Activated T-helper 17 cell treated with anti-CD3 and anti-CD28 coated beads, Interleukin-2, amount 50 U/mL, for 72 hours (primary cell): ENCODE measurements at regions not wholly inside any gene's neighbourhood (a gene's known extent, or its start where the extent isn't known, plus 50 kb on each side); places are given as distances from the start of the nearest gene placed in this dataset.

ENCODE experiments used
- ATAC-seq: fragments of 150-1000 bp; cut with Tn5 transposase; replicated peaks from 2 replicates; pipeline ENCODE4 v1.10.0; 2021; ENCODE audit warnings: mild to moderate bottlenecking, moderate library complexity
- H3K27ac Mint-ChIP-seq: one replicate; pipeline ENCODE4 v1.8.0; 2022; ENCODE audit warnings: mixed read lengths
- H3K27me3 Mint-ChIP-seq: one replicate; pipeline ENCODE4 v1.8.0; 2022; ENCODE audit warnings: mixed read lengths
- H3K36me3 Mint-ChIP-seq: one replicate; pipeline ENCODE4 v1.8.0; 2022; ENCODE audit warnings: low read depth, mild to moderate bottlenecking, mixed read lengths
- H3K4me1 Mint-ChIP-seq: one replicate; pipeline ENCODE4 v1.8.0; 2022; ENCODE audit warnings: mixed read lengths
- H3K4me3 Mint-ChIP-seq: one replicate; pipeline ENCODE4 v1.8.0; 2022; ENCODE audit warnings: mild to moderate bottlenecking, mixed read lengths
- H3K9me3 Mint-ChIP-seq: one replicate; pipeline ENCODE4 v1.8.0; 2022; ENCODE audit warnings: mixed read lengths

DNA sequence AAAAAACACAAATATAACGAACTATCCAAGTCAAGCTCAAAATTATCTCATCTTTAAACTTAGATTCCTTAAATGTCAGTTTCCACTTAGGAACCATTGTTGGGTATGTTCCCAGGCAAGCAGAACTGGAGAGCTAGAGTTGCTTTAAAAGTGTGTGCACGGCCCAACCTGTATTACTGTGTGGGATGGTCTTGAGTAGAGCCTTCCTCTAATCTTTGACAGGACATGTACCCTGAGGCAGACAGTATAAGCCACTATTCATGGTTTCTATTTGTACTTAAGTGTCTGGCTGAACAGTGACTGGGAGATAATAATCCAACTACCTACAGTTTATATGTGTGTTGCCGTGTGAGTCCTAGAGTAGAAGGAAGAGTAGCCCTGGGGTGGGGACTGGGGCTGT, 239.7 kb downstream of the GPD2 start:
- Mint-ChIP-seq H3K36me3 (no peaks in the 10 kb centered on the region), H3K9me3 (no peaks in the 10 kb centered on the region), H3K27ac (no peak overlapping the region), H3K4me3 (no peak overlapping the region), H3K4me1 (no peaks in the 10 kb centered on the region), H3K27me3 (peaks cover 4% of the 10 kb centered on the region)
- ATAC-seq, result no peak

DNA sequence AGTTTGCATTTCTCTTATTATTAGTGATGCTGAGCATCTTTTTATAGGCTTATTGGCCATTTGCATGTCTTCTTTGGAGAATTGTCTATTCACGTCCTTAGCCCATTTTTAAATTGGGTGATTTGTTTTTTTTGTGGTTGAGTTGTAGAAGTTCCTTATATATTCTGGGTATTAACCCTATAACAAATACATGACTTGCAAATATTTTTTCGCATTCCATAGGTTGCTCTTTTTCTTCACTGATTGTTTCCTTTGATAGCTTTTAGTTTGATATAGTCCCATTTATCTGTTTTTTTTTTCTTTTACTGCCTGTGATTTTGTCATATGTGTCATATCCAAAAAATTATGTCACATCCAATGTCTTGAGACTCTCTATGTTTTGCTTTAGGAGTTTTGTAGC, 243.6 kb downstream of the GPD2 start:
- no peaks in the 10 kb centered on the region for H3K9me3 Mint-ChIP-seq
- H3K4me3 Mint-ChIP-seq, result no peak overlapping the region
- no peaks in the 10 kb centered on the region for H3K27me3 Mint-ChIP-seq
- ATAC-seq, result no peak
- no peak overlapping the region for H3K27ac Mint-ChIP-seq
- no peaks in the 10 kb centered on the region for H3K4me1 Mint-ChIP-seq
- no peaks in the 10 kb centered on the region for H3K36me3 Mint-ChIP-seq

DNA sequence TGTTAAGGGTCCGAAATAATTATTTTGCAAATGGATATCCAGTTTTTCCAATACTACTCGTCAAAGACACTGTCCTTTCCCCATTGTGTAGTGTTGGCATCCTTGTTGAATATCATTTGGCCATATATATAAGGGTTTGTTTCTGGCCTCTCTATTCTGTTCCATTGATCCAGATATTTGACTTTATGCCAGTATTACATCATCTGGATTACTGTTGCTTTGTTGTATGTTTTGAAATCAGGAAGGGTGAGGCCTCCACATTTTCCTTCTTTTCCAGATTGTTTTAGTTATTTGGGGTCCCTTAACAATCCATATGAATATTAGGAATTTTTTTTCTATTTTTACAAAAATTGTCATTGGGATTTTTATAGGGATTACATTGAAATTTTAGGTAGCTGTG, 244.1 kb downstream of the GPD2 start:
- Mint-ChIP-seq H3K27ac (no peak overlapping the region), H3K4me3 (no peak overlapping the region), H3K9me3 (no peaks in the 10 kb centered on the region), H3K36me3 (no peaks in the 10 kb centered on the region), H3K4me1 (no peaks in the 10 kb centered on the region), H3K27me3 (peaks cover under 1% of the 10 kb centered on the region)
- ATAC-seq, result no peak

DNA sequence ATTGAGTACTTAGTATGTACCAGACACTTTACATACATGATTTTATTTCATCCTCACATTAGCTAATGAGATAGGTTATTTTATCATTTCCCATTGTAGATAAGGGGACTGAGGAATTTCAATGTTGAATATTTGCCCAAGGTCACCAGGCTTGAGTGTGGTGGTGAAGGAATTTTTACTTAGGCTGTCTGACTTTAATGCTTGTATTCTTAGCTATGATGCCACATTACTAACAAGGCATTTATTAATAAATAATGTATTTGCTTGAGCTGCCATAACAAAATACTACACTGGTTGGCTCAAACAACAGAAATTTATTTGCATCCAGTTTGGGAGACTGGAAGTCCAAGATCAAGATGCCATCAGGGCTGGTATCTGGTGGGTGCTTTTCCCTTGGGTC, 250.9 kb downstream of the GPD2 start:
- H3K4me3 Mint-ChIP-seq, result no peak overlapping the region
- no peaks in the 10 kb centered on the region for H3K9me3 Mint-ChIP-seq
- ATAC-seq, result no peak
- H3K27me3 Mint-ChIP-seq, result peaks cover 11% of the 10 kb centered on the region
- no peaks in the 10 kb centered on the region for H3K4me1 Mint-ChIP-seq
- no peak overlapping the region for H3K27ac Mint-ChIP-seq
- H3K36me3 Mint-ChIP-seq, result no peaks in the 10 kb centered on the region

DNA sequence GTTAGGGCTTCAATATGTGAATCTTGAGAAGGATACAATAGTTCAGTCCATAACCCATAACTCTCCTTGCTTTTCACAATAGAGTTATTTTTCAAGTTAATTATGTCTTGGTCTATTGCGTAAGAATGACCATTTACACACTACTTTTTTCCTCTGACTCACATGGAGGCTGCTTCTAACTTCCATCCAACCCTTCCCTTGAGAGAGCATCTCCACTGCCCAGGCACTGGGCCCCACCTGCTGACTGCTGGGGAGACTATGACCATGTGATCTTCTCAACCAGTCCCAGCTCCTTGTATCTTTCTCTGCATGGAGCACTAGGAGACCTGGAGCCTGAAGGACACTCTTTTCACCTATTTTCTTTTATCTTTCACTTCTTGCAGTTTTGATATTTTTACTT, 251.5 kb downstream of the GPD2 start:
- Mint-ChIP-seq H3K27me3 (peaks cover 11% of the 10 kb centered on the region), H3K27ac (no peak overlapping the region), H3K4me1 (no peaks in the 10 kb centered on the region), H3K9me3 (no peaks in the 10 kb centered on the region), H3K4me3 (no peak overlapping the region), H3K36me3 (no peaks in the 10 kb centered on the region)
- no peak for ATAC-seq

DNA sequence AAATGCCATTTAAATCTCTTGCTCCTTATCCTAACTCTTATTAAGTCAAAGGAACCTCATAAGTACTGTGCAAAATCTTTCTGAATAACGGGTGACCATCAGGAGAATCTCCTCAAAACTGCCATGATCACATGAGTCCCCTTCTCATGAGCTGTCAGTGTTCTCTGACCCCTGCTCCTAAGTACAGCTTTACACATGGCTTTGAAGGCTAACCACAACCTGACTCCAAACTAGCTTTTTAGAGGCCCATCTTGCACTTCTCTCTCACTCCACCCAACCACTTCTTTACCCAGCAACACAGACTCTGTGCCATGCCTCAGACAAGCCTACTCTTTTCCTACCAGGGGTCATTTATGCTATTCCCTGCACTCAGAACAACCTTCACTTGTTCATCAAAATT, 253.8 kb downstream of the GPD2 start:
- H3K27me3 Mint-ChIP-seq, result peaks cover 11% of the 10 kb centered on the region
- no peak for ATAC-seq
- no peak overlapping the region for H3K4me3 Mint-ChIP-seq
- H3K9me3 Mint-ChIP-seq, result no peaks in the 10 kb centered on the region
- no peak overlapping the region for H3K27ac Mint-ChIP-seq
- no peaks in the 10 kb centered on the region for H3K4me1 Mint-ChIP-seq
- no peaks in the 10 kb centered on the region for H3K36me3 Mint-ChIP-seq

DNA sequence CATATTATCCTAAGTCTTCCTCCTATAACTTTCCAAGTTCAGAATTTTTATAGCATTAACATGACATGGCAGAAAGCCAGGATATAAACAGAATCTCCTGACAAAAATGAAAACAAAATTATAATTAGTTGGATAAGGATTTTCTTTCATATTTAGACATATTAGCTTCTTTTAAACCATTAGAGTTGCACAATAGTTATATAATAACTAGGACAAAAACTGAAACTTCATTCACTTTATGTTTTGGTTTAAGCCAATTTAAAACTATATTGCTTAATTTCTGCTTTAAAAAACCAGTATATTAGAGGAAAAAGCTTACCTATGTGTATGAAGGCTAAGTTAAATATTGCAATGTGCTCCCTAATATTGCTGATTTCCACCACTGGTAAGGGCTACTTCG, 254.8 kb downstream of the GPD2 start:
- Mint-ChIP-seq H3K27ac (no peak overlapping the region), H3K4me3 (no peak overlapping the region), H3K27me3 (peaks cover 9% of the 10 kb centered on the region), H3K36me3 (no peaks in the 10 kb centered on the region), H3K4me1 (no peaks in the 10 kb centered on the region), H3K9me3 (no peaks in the 10 kb centered on the region)
- no peak for ATAC-seq

DNA sequence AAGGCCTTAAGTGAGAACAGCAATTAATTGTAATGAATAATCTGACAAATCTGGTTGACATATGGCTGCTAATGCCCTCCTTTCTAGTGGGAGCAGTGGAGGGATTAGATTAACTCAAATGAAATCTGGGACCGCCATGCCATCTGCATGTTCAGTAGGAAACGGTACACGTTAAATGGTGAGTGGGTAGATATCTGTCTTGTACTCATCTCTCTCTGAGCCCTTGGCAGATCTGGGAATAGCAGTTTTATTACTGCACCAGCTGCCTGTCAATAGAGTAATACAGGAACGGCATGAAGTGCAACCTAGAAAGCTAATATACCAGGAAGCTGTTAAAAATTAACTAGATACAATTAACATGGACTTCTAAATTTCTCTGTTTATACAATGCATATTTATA, 258.8 kb downstream of the GPD2 start:
- Mint-ChIP-seq H3K9me3 (no peaks in the 10 kb centered on the region), H3K27ac (no peak overlapping the region), H3K36me3 (no peaks in the 10 kb centered on the region), H3K4me1 (no peaks in the 10 kb centered on the region), H3K4me3 (no peak overlapping the region), H3K27me3 (peaks cover 6% of the 10 kb centered on the region)
- no peak for ATAC-seq

DNA sequence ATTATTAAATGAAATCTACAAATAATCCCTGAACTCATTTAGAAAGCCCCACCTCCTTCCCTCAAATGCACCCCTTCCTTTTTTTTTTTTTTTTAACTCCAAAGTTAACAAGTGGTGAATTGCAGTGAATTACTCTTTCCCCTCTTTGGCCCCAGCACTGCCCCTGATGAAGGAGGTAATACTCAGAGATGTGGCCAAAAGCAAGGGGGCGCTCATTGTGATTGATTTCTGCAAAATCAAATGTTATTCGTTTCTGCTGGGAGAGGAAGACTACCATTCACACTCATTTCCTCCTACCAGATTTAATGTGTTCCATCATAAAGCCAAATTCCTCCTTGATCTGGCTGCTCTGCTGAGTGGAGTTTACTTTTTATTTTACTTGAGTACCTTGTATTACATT, 259.4 kb downstream of the GPD2 start:
- no peak for ATAC-seq
- no peaks in the 10 kb centered on the region for H3K36me3 Mint-ChIP-seq
- H3K9me3 Mint-ChIP-seq, result no peaks in the 10 kb centered on the region
- H3K27ac Mint-ChIP-seq, result no peak overlapping the region
- no peak overlapping the region for H3K4me3 Mint-ChIP-seq
- no peaks in the 10 kb centered on the region for H3K4me1 Mint-ChIP-seq
- H3K27me3 Mint-ChIP-seq, result peaks cover 4% of the 10 kb centered on the region

DNA sequence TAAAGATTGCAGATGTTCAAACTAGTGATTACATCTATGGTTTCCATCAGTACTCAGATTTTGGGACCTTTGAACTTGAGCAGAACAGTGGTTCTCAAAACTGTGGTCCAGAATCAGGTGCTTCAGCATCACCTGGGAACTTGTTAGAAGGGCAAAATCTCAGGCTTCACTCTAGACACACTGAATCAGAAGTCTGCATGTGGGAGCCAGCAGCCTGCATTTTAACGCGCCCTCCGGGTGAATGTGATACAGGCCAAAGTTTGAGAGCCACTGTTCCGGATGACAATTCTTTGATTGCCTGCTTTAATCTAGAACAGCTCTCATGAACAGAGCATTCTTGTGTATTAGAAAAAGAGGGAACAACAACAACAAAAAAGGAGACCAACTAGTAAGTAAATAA, 261.7 kb downstream of the GPD2 start:
- Mint-ChIP-seq H3K36me3 (no peaks in the 10 kb centered on the region), H3K4me3 (no peak overlapping the region), H3K4me1 (no peaks in the 10 kb centered on the region), H3K27me3 (peaks cover 10% of the 10 kb centered on the region), H3K27ac (no peak overlapping the region), H3K9me3 (no peaks in the 10 kb centered on the region)
- no peak for ATAC-seq

DNA sequence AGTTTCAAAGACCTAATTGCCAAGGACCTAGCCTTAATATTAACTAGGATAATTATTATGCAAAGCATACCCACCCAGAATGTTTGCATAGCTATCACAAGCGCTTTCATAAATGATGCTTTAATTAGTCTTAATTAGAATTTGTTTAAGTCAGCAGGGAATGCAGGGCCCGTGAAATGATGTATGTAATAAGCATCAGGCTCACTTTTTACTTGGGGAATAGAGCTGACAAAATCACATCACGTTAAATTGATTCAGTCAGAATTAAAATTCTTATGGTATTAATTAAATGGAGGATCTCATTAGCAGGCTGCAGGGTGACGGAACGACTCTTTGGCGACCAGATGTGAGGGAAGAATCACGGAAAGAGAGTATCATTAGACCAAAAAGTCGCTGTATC, 264.5 kb downstream of the GPD2 start:
- Mint-ChIP-seq H3K9me3 (no peaks in the 10 kb centered on the region), H3K36me3 (no peaks in the 10 kb centered on the region), H3K4me1 (no peaks in the 10 kb centered on the region), H3K27ac (no peak overlapping the region), H3K4me3 (no peak overlapping the region), H3K27me3 (peaks cover 17% of the 10 kb centered on the region)
- ATAC-seq, result no peak

DNA sequence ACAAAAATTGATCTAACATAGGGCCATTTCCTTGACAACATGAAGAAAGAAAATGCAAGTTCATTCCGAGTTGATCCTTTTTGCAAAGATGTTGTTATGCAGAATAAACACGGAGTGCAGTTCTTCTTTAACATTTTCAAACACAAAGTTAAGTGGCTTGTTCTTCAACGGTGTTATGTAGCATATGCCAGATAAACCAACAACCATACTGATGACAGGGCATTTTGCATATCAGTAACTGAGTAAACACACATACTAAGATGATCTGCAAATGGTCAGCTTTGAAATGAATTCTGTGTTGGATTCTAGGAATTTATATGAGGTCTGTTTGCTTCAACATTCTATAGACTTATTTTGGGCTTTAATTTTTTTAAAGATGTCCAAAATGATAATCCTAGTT, 266.4 kb downstream of the GPD2 start:
- H3K4me1 Mint-ChIP-seq, result no peaks in the 10 kb centered on the region
- no peaks in the 10 kb centered on the region for H3K9me3 Mint-ChIP-seq
- no peaks in the 10 kb centered on the region for H3K36me3 Mint-ChIP-seq
- no peak overlapping the region for H3K27ac Mint-ChIP-seq
- peaks cover 13% of the 10 kb centered on the region for H3K27me3 Mint-ChIP-seq
- ATAC-seq, result no peak
- no peak overlapping the region for H3K4me3 Mint-ChIP-seq

DNA sequence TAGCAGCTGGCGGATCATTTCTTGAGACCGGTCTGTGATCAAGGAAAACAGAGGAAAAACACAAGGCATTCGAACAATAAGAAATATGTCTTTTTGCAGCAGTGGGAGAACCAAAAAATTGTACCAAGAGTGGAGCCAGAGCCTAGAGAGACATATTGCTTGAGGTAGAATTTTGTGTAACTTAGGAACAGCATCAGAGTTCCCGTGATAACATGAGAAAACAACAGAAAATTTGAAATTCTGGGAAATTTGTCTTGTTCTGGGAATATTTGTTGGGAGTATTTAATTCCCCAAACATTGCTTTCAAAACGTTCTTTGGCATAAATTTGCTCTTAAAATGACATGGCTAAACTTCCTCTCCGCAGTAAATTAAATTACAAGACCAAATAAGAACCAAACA, 267.5 kb downstream of the GPD2 start:
- ATAC-seq, result no peak
- no peak overlapping the region for H3K27ac Mint-ChIP-seq
- no peak overlapping the region for H3K4me3 Mint-ChIP-seq
- H3K4me1 Mint-ChIP-seq, result no peaks in the 10 kb centered on the region
- H3K36me3 Mint-ChIP-seq, result no peaks in the 10 kb centered on the region
- H3K9me3 Mint-ChIP-seq, result no peaks in the 10 kb centered on the region
- H3K27me3 Mint-ChIP-seq, result peaks cover 13% of the 10 kb centered on the region

DNA sequence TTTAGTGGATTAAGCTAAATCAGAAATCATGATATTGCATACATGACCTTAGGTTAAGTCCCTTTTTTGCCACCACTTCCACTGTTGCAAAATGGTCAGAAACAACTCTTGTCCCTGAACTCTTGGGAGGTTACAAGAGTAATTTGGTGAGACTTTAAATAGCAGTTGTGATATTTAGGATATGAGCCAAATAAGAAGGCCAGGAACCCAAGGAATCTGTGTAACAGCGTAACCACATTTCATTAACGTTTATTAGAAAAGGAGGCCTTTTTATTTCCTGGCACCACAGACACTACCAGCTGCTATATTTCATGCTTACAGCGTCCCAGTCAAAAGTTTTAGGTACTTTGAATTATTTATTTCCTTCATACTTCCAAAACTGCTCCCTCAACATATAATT, 268.0 kb downstream of the GPD2 start:
- H3K36me3 Mint-ChIP-seq, result no peaks in the 10 kb centered on the region
- no peaks in the 10 kb centered on the region for H3K4me1 Mint-ChIP-seq
- no peaks in the 10 kb centered on the region for H3K9me3 Mint-ChIP-seq
- no peak overlapping the region for H3K4me3 Mint-ChIP-seq
- no peak overlapping the region for H3K27ac Mint-ChIP-seq
- peaks cover 13% of the 10 kb centered on the region for H3K27me3 Mint-ChIP-seq
- ATAC-seq, result no peak

DNA sequence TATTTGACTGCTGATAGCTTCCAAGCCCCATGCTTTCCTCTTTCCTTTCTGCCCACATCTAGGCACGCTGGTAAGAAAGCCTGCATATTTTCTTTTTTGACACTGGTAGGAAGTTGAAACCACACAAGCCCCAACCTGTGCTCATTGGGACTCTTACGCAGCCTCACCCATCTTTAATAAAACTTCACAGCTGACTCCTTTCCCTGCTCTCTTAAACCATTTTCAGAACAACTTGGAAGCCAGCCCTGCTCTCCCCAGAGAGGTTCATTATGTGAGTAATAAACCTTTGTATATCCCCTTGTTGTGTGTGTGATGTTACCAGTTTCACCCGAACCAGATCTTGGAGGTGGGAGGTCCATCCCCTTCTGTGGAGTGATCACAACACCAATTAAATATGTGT, 268.4 kb downstream of the GPD2 start:
- peaks cover 13% of the 10 kb centered on the region for H3K27me3 Mint-ChIP-seq
- no peak overlapping the region for H3K27ac Mint-ChIP-seq
- no peaks in the 10 kb centered on the region for H3K4me1 Mint-ChIP-seq
- H3K4me3 Mint-ChIP-seq, result no peak overlapping the region
- no peak for ATAC-seq
- no peaks in the 10 kb centered on the region for H3K9me3 Mint-ChIP-seq
- H3K36me3 Mint-ChIP-seq, result no peaks in the 10 kb centered on the region

DNA sequence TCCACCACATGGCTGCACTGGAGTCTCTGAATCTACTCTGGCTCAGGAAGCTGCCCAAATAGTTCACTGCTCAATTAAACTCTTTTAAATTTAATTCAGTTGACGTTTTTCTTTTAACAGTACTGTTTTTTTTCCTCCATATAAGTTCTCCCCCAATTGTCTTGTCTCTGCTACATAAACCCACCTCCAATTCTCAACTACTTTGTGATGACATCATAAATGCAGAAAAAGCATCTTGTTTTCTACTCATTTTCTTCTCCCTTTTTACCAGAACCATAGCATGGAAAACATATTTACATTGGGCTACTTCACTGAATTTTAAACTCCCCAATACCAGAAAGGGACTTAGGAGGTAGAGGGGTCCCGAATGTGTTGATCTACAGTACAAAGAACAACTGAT, 270.4 kb downstream of the GPD2 start:
- Mint-ChIP-seq H3K4me1 (no peaks in the 10 kb centered on the region), H3K27ac (no peak overlapping the region), H3K27me3 (peaks cover 9% of the 10 kb centered on the region), H3K9me3 (no peaks in the 10 kb centered on the region), H3K36me3 (no peaks in the 10 kb centered on the region), H3K4me3 (no peak overlapping the region)
- ATAC-seq, result no peak
